Posterior vena cava (tissue), 2 donors: ENCODE measurements at regions not wholly inside any gene's neighbourhood (a gene's known extent, or its start where the extent isn't known, plus 50 kb on each side); places are given as distances from the start of the nearest gene placed in this dataset.
"Not testable (repeated sequence)": the region's sequence is repeated elsewhere in the genome, so short reads cannot be mapped to it uniquely, and the experiment has no call there.

Experiments
- DNase-seq: peaks from one replicate; pipeline ENCODE4 v3.0.0-alpha.2; 2020; ENCODE audit warnings: low spot score
- intact Hi-C, 2 donors: fragments of 100-400 bp; cut with DNase I; formaldehyde crosslinking; loops; one replicate each; pipeline versions ENCODE4 v1.14.1 to v1.14.2; 2022 to 2023
- donor health status: DM: yes; HTN: yes; CAD: no.
- donor health status: DM: yes; HTN: yes; CAD: no.

DNA sequence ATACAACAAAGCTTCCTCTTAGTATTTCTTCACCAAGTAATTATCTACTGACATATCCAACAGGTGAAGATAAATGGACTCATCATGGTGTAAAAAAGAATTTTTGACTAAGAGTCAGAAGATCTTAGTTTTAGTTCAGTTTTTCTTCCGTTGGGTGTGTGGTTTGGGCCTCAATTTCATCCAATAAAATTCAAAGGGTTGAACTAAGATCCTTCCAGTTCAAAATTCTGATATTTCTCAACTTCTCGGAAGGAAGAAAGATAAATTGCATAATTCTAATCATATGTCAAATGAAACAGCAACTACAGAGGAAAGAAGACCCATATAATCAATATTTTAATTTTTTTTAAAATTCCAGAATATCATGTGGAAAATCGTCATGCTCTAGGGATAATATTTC lies 192.7 kb downstream of the SPRY1 start:
- intact Hi-C loops = no loop called here

DNA sequence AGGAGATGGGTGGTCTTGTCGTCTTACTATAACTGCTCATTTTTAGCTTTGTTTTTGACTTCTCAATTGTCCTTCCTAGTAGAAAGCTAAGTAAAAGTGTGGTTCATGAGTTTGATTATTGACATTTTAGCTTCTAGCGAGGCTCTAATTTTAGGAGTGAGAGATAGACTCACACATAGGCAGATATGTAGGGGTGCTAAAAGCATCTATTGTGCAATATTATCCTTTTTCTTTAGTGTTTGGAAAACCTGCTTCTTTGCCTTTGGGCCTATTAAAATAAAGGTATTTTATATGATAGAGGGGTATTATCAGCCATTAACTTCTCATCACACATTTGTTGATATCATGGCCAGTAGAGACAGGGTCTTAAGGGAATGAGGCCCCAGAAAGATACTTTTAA lies 195.3 kb downstream of the SPRY1 start:
- intact Hi-C loops = no loop called here
- no peak for DNase-seq

More for the DNA sequence above, 192.7 kb downstream of the SPRY1 start:
- no peak for DNase-seq

DNA sequence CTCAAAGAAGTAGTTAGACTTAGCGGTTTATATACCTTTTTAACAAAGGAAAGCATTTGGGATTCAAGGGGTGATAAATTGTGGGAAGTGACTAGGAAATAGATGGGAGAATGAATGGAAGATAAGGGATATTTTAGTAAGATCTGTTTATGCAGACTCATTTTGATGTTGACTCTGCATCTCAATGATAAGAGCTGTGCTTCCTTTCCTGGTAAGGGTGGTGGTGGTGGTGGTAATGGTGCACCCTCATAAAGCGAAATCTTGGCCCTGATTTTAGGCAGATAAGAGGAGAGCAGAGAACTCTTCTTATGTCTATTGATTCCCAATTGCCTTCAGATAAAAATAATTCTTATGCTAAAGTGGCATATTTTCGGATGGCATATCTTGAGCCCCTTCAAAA lies 197.1 kb downstream of the SPRY1 start:
- DNase-seq = no peak
- intact Hi-C loops = no loop called here

DNA sequence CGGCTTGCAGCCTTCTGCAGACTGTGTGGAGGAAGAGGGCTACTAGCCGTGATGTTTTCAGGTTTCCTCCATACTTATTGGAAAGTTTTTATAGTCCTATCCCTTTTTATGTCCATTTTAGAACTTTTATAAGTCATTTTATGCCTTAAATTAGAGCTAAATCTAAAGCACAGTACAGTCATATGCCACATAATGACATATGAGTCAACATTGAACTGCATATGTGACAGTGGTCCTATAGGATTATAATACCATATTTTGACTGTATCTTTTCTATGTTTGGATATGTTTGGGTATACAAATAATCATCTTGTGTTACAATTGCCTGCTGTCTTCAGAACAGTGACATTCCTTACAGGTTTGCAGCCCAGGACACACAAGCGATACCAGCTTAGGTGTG lies 200.2 kb downstream of the SPRY1 start:
- intact Hi-C loops = no loop called here
- no peak for DNase-seq

DNA sequence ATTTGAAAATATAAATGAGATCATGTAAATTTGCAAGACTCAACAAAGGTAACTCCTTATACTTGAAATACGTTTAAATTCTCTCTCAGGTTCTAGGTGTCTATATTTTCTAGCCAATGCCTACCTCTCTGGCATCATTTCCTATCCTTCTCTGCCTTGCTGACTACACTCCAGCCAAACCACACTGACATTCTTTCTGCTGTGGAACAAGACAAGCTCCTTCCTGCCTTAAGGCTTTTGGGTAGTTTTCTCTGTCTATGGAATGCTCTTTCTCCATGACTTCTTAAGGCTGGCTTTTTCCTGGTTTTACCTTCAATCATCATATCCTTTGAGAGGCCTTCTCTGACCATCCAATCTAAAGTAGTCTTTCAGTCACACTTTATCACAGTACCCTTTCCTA lies 201.0 kb downstream of the SPRY1 start:
- intact Hi-C loops = no loop called here
- DNase-seq = no peak

DNA sequence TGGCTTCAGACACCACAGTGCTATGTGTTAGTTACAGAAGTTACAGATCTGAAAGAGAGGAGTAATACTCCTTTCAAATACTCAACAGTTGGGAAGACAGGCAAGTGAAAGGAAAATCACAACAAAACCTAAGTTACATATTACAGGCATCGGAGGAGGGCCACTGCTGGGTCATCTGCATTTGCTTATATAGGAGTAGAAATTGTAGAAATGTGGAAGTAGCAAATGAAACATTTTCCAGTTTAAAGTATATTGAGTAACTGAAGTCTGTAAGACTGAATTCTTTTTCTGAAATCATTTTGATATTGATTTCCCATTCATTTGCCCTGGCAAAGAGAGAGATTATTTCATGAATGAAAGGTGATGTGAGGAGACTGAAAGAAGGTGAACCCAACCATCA lies 201.7 kb downstream of the SPRY1 start:
- intact Hi-C loops = no loop called here
- DNase-seq = no peak

DNA sequence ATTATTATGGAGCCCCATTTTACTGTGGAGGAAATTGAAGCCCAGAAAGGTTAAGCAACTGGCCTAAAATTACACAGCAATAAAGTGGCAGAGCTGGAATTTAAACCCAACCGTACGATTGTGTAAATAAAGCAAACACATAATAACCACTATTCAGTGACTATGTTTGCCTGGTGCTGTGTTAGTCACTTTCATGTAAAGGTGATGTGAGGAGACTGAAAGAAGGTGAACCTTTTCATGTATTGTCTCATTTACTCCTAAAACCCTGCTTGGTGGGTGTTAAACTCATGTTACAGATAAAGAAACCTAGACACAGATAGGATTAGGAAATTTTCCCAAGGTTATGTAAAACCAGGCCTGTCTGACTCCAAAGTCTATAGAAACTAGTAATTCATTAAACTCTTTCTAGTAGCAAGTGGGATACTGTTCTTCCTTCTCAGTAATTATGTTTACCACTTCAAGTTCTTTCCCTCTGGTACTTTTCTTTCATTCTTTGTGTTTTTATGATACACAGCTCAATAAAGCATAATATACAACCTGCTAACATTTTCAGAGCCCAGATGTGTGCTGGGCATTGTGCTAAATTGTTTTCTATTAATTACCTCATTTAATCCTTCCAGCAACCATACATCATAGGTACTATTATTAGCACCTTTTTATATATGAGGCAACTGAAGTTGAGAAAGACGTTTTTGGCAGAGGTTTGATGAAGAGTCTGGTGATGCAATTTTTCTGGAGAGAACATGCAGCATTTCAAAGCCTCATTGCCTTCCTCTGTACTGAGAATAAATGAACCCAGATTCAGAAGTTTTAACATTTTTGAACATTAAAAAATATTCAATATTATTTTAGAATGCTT lies 202.7 kb downstream of the SPRY1 start:
- no peak for DNase-seq
- intact Hi-C loops = no loop called here

DNA sequence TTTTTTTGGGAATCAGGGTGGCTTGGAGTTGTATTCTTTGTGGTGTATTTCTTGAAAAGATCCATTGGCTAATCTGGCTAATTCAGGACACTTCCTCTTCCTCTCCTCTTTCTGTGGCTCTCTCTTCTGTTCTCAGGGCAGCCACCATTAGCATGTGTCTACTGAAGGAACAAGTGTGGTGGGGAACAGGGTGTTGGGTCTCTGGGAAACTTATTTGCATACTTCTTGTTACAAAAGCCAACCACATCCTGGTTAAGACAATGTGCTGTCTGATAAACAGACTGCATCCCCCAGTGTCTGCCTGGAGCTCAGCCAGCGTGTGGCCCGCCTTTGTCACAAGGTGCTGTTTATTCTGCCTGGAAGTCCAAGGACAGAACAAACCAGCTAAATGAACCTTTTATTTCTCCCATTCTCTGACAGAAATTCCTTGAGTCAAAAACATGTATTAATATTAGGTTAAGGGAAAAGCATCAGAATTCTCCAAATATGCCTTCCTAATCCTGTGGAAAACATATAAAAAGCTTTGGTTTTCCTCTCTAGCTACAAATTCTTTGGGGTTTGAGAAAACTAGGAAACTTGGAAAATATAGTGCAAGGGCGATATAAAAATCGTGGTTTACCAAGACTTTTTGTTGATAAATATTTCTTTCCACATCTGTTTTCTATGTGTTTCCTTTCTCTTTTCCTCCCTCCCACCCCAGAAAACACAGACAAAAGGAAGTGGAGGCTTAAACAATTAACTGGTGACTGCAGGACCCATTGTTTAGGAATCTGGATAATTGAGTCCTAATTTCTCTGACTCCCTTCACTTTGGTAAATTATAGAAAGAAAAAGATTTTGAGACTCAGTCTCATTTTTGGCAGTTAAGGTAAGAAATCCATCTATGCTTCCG lies 203.6 kb downstream of the SPRY1 start:
- peak; percentile 85 for DNase-seq
- intact Hi-C loops = loop anchor here in 1 of 2 donors (10.0 kb wide), 1 partner anchor 845 kb away; no protein-coding TSS in a partner anchor

DNA sequence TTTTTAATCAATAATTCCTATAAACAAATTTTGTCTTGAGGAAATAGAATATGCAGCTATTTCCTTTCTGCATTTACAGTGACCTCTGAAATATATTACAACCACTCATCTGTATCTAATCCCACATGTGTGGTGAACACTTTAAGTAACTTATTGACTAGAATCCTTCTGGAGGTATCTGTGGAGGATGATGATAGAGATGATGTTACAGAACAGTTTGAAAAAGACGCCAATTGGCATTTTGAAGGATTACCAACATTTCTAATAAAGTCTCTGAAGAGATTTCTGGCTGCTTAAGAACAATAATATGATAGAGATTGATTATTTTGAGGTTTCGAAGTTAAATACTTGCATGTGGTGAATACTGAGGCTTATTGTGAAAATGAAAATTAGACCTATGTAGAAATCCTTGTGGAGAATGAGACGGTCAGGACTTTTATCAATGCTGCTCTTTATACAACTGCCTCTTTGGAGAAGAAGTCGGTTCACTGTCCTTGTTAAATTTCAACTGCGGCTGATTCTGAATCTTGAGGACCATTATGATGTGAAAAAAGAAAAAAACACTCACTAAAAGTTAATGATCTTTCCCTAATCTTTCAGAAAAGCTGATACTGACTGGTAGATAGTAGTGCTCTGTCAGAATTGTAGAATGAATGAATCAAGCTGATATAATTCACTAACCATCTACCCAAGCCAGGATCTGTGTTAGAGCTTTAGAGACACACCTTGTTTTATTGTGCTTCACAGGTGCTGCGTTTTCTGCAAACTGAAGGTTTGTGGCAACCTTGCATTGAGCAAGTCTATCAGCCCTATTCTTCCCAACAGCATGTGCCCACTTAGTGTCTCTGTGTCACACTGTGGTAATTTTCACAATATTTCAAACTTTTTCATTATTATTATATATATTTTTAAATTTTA lies 204.7 kb downstream of the SPRY1 start:
- intact Hi-C loops = loop anchor here in 1 of 2 donors (10.0 kb wide), 1 partner anchor 844 kb away; no protein-coding TSS in a partner anchor
- DNase-seq = no peak

DNA sequence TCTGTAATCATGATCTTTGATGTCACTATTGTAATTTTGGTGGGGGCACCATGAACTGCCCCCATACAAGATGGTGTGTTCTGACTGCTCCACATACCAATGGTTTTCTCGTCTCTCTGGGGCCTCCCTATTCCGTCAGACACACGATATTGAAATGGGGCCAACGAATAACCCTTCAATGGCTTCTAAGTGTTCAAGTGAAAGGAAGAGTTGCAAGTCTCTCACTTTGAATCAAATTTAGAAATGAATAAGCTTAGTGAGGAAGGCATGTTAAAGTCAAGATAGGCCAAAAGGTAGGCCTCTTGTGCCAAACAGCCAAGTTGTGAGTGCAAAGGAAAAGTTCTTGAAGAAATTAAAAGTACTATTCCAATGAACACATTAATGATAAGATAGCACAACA lies 205.4 kb downstream of the SPRY1 start:
- no peak for DNase-seq
- intact Hi-C loops = loop anchor here in 1 of 2 donors (10.0 kb wide), 1 partner anchor 843 kb away; no protein-coding TSS in a partner anchor

DNA sequence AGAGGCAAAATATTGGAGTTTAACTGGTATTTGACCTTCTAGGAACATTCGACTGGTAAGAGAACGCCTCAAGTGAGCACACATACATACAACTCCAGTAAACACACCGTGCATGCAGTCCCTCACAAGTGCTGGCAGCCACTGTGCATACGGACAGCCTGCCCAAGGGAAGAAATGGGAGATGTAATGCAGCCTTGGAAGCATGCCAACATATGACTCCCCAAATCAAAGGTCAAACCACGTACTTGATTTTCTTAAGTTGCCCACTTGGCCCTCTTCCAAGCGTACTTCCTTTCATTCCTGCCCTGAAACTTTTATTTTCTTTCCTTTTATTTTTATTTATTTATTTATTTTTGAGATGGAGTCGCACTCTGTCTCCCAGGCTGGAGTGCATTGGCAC lies 206.6 kb downstream of the SPRY1 start:
- intact Hi-C loops = loop anchor here in 1 of 2 donors (10.0 kb wide), 1 partner anchor 842 kb away; no protein-coding TSS in a partner anchor
- DNase-seq = no peak

DNA sequence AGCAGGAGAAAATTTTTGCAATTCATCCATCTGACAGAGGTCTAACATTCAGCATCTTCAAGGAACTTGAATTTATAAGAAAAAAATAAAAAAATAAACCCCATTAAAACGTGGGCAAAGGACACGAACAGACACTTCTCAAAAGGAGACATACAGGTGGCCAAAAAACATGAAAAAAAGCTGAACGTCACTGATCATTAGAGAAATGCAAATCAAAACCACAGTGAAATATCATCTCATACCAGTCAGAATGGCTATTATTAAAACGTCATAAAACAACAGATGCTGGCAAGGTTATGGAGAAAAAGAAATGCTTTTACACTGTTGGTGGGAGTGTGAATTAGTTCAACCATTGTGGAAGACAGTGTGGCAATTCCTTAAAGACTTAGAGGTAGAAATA lies 209.2 kb downstream of the SPRY1 start:
- intact Hi-C loops = loop anchor here in 1 of 2 donors (10.0 kb wide), 1 partner anchor 839 kb away; no protein-coding TSS in a partner anchor
- not testable (repeated sequence) for DNase-seq

DNA sequence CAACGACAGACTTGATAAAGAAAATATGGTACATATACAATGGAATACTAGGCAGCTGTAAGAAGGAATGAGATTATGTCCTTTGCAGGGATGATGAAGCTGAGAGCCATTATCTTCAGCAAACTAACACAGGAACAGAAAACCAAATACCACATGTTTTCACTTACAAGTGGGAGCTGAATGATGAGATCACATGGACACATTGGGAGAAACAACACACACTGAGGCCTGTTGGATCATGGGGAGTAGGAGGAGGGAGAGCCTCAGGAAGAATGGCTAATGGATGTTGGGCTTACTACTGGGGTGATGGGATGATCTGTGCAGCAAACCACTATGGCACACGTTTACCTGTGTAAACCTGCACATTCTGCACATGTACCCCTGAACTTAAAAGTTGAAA lies 209.7 kb downstream of the SPRY1 start:
- intact Hi-C loops = loop anchor here in 1 of 2 donors (10.0 kb wide), 1 partner anchor 838 kb away; no protein-coding TSS in a partner anchor
- no peak for DNase-seq

DNA sequence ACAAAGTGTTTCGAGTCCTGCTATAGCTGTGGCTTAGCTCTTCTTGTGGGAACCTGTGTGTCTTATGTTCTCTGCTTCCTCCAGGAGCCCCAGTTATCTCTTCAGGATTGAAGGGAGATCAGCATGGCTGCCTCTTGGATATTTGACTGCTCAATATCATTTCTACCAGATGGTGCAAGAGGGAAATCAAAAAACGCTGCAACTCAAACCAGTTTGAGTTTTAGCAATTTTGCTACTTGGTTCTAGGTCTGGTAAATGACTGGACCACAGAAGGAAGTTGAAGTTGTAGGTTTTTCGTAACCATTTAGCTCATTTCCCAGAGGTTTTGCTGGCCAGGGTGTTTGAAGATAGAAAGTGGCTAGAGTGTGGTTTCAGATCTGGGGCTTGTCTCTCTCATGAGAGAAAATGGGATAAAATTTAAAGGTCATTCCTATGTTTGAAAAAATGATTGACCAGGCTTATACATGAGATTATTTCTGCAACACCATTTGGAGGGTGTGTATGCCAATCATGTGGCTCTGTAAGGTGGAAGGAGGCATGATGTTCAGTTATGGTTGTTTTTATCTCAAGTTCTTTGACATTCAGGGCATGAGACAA lies 210.4 kb downstream of the SPRY1 start:
- intact Hi-C loops = loop anchor here in 1 of 2 donors (10.0 kb wide), 1 partner anchor 838 kb away; no protein-coding TSS in a partner anchor

DNA sequence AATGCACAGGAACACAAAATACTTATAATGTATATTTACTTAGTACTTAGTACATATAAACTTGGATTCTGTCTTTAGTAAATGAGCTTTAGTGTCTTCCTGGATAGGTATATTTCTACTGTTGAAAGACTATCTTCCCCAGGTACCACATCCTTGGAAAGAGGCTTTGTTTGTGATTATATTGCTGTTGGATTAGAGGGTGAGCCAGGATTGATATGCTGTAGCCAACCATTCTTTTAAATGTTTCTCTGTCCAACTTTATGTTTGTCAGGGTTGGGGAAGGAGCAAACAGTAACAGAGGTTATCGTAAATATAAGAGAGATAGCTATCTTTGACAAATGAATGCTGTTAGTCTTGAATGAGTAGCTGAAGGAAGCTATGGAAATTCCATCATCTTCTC lies 213.2 kb downstream of the SPRY1 start:
- intact Hi-C loops = loop anchor here in 1 of 2 donors (10.0 kb wide), 1 partner anchor 835 kb away; no protein-coding TSS in a partner anchor
- DNase-seq = no peak

More for the DNA sequence above, 210.4 kb downstream of the SPRY1 start:
- no peak for DNase-seq

DNA sequence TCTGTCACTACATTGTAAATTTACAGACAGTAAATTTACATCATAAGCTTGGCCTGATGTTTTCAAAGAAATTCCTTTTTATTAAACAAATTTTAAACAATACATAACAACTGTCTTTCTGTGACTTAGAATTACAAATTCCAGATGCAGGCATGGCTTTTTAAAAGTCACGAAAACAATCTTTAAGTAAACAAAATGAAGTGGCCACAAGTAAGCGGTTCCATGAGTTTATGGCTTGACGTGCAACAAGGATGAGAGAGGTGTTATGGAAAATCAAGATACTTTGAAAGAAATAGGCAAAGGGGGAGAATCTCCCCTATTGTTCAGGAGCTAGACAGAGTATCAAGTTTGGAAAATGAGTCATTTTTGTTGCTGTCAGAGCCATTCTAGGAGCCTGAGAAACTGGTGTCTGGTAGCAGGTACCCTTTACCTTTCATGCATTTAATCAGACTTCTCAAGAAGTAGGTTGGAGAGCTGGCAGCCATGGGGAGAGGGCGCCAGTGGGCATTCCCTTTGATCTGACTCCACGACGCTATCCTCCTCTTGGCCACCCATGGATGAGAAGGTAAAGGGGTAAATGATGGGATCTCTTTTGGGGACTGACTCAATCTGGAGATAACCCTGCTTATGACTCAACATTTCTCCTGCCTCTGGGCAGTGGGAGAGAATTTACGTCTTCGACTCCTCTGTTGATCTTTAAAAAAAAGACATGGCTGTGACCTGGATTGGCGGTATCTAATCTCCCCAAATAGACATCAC lies 217.2 kb downstream of the SPRY1 start:
- intact Hi-C loops = no loop called here

DNA sequence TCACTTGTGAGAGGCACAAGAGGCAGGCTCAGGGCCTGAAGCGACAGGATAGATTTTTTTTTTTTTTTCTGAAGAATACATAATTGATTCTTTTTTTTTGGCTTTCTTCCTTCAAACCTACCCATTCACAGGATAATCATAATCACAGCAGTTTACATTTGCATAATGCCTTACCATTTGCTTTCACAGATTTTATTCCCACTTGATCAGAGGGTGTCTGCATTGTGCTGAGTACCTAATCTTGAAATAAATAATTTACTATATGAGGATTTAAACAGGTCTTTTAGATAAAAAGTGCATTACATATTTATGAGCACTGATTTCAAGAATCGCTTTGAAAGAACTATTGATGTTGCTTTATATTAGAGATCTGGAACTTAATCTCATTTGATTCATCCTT lies 219.3 kb downstream of the SPRY1 start:
- no peak for DNase-seq
- intact Hi-C loops = no loop called here

More for the DNA sequence above, 217.2 kb downstream of the SPRY1 start:
- no peak for DNase-seq
